RWPE1 (cell line): ENCODE measurements at regions not wholly inside any gene's neighbourhood (a gene's known extent, or its start where the extent isn't known, plus 50 kb on each side); places are given as distances from the start of the nearest gene placed in this dataset.

Experiments used
- CTCF ChIA-PET: fragments of 350-600 bp; sonication (Branson Sonifier 250); formaldehyde crosslinking; extraction: SDS; loops from one replicate; lab custom pipeline; 2021; lab: Yijun Ruan, JAX
- POLR2A ChIA-PET: fragments of 400-600 bp; formaldehyde crosslinking; extraction: SDS; loops from one replicate; lab custom pipeline; 2020; ENCODE audit warnings: antibody characterized with exemption; ENCODE audit not compliant: low non-redundant PET; lab: Yijun Ruan, JAX
- DNase-seq: peaks from one replicate; pipeline ENCODE4 v3.0.0; 2012; ENCODE audit warnings: low spot score
- H3K27ac ChIP-seq: fragments of 450-650 bp; 2 replicates; pipeline ENCODE4 v1.5.1; 2017
- TF ChIP-seq, protein P1 (sequence below): fragments of 450-650 bp; conservative IDR thresholded peaks from 2 replicates; pipeline ENCODE4 v1.5.1; 2017; ENCODE audit warnings: low read depth, mild to moderate bottlenecking

- POLR2A ChIA-PET, result no interaction called here
- no peak overlapping the region for H3K27ac ChIP-seq
- no peak for DNase-seq
- TF ChIP-seq, protein P1, sequence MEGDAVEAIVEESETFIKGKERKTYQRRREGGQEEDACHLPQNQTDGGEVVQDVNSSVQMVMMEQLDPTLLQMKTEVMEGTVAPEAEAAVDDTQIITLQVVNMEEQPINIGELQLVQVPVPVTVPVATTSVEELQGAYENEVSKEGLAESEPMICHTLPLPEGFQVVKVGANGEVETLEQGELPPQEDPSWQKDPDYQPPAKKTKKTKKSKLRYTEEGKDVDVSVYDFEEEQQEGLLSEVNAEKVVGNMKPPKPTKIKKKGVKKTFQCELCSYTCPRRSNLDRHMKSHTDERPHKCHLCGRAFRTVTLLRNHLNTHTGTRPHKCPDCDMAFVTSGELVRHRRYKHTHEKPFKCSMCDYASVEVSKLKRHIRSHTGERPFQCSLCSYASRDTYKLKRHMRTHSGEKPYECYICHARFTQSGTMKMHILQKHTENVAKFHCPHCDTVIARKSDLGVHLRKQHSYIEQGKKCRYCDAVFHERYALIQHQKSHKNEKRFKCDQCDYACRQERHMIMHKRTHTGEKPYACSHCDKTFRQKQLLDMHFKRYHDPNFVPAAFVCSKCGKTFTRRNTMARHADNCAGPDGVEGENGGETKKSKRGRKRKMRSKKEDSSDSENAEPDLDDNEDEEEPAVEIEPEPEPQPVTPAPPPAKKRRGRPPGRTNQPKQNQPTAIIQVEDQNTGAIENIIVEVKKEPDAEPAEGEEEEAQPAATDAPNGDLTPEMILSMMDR, result no peak
- CTCF ChIA-PET, result interaction anchor here (0.6 to 1.3 kb wide), 3 partner anchors 10 to 875 kb away, joined by 3 to 4 read pairs (median 3); no protein-coding TSS in a partner anchor
Measured at GRCh38 chr9:111118256-111118948, 80.1 kb upstream of the LPAR1 start.

GRCh38 chr9:111114486-111114885 lies 76.2 kb upstream of the LPAR1 start:
- POLR2A ChIA-PET, result no interaction called here

GRCh38 chr9:111113712-111114111 lies 75.4 kb upstream of the LPAR1 start:
- CTCF ChIA-PET, result interaction anchor here (0.6 kb wide), 1 partner anchor 256 kb away, joined by 3 read pairs; no protein-coding TSS in a partner anchor
- DNase-seq, result no peak

More at GRCh38 chr9:111114486-111114885, 76.2 kb upstream of the LPAR1 start:
- DNase-seq, result no peak
- TF ChIP-seq, protein P1, result no peak
- no peak overlapping the region for H3K27ac ChIP-seq
- CTCF ChIA-PET, result no interaction called here

DNA sequence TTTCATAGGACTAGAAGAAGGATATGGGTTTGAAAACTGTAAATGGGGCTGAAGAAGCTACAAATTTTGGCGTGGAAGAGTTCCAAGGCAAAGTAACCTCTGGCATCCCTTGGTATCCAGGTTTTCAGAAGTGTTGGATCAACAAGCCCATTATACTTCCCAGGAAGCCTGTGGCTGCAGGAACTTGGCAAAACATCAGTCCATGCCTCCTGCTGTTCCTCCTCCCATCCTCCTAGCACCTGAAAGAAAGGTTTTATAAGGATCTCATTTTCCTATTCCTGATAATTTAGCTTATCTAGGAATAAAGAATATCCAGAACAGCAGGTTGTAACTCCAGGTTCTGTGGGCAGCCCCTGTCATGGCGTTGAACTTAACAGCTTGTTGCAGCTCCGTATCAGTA lies 72.5 kb upstream of the LPAR1 start:
- H3K27ac ChIP-seq, result no peak overlapping the region
- POLR2A ChIA-PET, result no interaction called here
- CTCF ChIA-PET, result no interaction called here
- DNase-seq, result no peak
- TF ChIP-seq, protein P1, result no peak

More at GRCh38 chr9:111113712-111114111, 75.4 kb upstream of the LPAR1 start:
- no peak overlapping the region for H3K27ac ChIP-seq
- POLR2A ChIA-PET, result no interaction called here
- TF ChIP-seq, protein P1, result no peak

- TF ChIP-seq, protein P1, result no peak
- POLR2A ChIA-PET, result no interaction called here
- CTCF ChIA-PET, result interaction anchor here (0.6 to 1.1 kb wide), 2 partner anchors 9 to 208 kb away, joined by 3 to 4 read pairs; no protein-coding TSS in a partner anchor
Measured at GRCh38 chr9:111108946-111109345, 70.7 kb upstream of the LPAR1 start.

GRCh38 chr9:111107141-111107540 lies 68.9 kb upstream of the LPAR1 start:
- TF ChIP-seq, protein P1, result no peak
- no peak overlapping the region for H3K27ac ChIP-seq
- CTCF ChIA-PET, result no interaction called here
- DNase-seq, result no peak
- POLR2A ChIA-PET, result no interaction called here

More at GRCh38 chr9:111108946-111109345, 70.7 kb upstream of the LPAR1 start:
- no peak for DNase-seq
- no peak overlapping the region for H3K27ac ChIP-seq
